Panc1 (cell line): ENCODE measurements at regions not wholly inside any gene's neighbourhood (a gene's known extent, or its start where the extent isn't known, plus 50 kb on each side); places are given as distances from the start of the nearest gene placed in this dataset.

Experiments used
- POLR2AphosphoS5 ChIP-seq: IDR thresholded peaks from 2 replicates; pipeline ENCODE4 v1.6.1; 2012; ENCODE audit warnings: mild to moderate bottlenecking, low read depth, low read length, moderate library complexity
- SIN3A ChIP-seq: IDR thresholded peaks from 2 replicates; pipeline ENCODE4 v1.6.1; 2012; ENCODE audit warnings: low read depth, mild to moderate bottlenecking, low read length, moderate library complexity, borderline replicate concordance; ENCODE audit not compliant: insufficient read depth
- TCF7L2 ChIP-seq: IDR thresholded peaks from 2 replicates; pipeline ENCODE4 v1.6.1; 2011; ENCODE audit warnings: mild to moderate bottlenecking, low read depth, low read length, inconsistent platforms
- TF ChIP-seq, protein P1 (sequence below): fragments of 450-650 bp; IDR thresholded peaks from 2 replicates; pipeline ENCODE4 v1.5.1; 2017; ENCODE audit warnings: mild to moderate bottlenecking
- TF ChIP-seq, protein P2 (sequence below), 2 experiments: IDR thresholded peaks; 2 replicates each; pipeline ENCODE4 v1.6.1; 2011 to 2012; ENCODE audit warnings: low read depth in 2 of 2, control low read depth in 1 of 2, low read length in 1 of 2, mild to moderate bottlenecking in 1 of 2, moderate library complexity in 1 of 2; ENCODE audit not compliant: insufficient read depth in 1 of 2

DNA sequence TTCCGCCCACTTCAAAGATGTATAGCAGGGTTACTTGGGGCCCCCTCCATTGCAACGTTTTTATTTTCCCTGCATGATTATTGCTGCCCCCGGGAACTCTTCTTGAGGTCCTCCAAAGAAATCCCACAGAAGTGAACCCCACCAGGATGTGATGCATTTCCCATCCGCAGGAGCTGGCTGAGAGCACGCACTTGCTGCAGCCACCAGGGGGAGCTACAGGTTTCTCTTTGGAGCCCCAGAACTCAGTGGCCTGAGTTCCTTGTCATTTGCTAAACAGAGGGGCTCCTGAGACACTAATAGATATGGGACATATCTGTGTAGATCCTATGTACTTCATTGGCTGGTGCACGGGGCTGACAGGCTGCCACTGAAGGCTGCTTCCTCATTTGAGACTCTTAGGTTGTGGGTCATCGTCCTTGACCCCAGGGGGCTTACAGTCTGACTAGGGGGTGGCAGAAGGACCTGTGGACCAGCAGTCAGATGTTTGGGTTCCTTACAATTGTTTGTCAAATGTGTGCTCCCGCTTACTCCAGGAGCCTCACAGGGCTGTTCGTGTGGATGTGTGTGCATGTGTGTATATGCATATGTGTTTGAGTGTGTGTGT, 52.3 kb upstream of the ENO4 start:
- TF ChIP-seq POLR2AphosphoS5 (no peak), TCF7L2 (no peak), SIN3A (no peak)
- TF ChIP-seq, protein P1, sequence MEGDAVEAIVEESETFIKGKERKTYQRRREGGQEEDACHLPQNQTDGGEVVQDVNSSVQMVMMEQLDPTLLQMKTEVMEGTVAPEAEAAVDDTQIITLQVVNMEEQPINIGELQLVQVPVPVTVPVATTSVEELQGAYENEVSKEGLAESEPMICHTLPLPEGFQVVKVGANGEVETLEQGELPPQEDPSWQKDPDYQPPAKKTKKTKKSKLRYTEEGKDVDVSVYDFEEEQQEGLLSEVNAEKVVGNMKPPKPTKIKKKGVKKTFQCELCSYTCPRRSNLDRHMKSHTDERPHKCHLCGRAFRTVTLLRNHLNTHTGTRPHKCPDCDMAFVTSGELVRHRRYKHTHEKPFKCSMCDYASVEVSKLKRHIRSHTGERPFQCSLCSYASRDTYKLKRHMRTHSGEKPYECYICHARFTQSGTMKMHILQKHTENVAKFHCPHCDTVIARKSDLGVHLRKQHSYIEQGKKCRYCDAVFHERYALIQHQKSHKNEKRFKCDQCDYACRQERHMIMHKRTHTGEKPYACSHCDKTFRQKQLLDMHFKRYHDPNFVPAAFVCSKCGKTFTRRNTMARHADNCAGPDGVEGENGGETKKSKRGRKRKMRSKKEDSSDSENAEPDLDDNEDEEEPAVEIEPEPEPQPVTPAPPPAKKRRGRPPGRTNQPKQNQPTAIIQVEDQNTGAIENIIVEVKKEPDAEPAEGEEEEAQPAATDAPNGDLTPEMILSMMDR, result peak; percentile 96
- TF ChIP-seq, protein P2, sequence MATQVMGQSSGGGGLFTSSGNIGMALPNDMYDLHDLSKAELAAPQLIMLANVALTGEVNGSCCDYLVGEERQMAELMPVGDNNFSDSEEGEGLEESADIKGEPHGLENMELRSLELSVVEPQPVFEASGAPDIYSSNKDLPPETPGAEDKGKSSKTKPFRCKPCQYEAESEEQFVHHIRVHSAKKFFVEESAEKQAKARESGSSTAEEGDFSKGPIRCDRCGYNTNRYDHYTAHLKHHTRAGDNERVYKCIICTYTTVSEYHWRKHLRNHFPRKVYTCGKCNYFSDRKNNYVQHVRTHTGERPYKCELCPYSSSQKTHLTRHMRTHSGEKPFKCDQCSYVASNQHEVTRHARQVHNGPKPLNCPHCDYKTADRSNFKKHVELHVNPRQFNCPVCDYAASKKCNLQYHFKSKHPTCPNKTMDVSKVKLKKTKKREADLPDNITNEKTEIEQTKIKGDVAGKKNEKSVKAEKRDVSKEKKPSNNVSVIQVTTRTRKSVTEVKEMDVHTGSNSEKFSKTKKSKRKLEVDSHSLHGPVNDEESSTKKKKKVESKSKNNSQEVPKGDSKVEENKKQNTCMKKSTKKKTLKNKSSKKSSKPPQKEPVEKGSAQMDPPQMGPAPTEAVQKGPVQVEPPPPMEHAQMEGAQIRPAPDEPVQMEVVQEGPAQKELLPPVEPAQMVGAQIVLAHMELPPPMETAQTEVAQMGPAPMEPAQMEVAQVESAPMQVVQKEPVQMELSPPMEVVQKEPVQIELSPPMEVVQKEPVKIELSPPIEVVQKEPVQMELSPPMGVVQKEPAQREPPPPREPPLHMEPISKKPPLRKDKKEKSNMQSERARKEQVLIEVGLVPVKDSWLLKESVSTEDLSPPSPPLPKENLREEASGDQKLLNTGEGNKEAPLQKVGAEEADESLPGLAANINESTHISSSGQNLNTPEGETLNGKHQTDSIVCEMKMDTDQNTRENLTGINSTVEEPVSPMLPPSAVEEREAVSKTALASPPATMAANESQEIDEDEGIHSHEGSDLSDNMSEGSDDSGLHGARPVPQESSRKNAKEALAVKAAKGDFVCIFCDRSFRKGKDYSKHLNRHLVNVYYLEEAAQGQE (IDR thresholded peaks at IDR 0.05; ENCODE audit: insufficient read depth in 1 of 2, low read depth in 2 of 2, low read length in 1 of 2), result no peak
